ENCODE measurements at regions not wholly inside any gene's neighbourhood (a gene's known extent, or its start where the extent isn't known, plus 50 kb on each side); places are given as distances from the start of the nearest gene placed in this dataset.

- TF ChIP-seq, protein P1, sequence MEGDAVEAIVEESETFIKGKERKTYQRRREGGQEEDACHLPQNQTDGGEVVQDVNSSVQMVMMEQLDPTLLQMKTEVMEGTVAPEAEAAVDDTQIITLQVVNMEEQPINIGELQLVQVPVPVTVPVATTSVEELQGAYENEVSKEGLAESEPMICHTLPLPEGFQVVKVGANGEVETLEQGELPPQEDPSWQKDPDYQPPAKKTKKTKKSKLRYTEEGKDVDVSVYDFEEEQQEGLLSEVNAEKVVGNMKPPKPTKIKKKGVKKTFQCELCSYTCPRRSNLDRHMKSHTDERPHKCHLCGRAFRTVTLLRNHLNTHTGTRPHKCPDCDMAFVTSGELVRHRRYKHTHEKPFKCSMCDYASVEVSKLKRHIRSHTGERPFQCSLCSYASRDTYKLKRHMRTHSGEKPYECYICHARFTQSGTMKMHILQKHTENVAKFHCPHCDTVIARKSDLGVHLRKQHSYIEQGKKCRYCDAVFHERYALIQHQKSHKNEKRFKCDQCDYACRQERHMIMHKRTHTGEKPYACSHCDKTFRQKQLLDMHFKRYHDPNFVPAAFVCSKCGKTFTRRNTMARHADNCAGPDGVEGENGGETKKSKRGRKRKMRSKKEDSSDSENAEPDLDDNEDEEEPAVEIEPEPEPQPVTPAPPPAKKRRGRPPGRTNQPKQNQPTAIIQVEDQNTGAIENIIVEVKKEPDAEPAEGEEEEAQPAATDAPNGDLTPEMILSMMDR (IDR thresholded peaks at IDR 0.05): no peak
- no peak for TF ChIP-seq ZFX (IDR thresholded peaks at IDR 0.05; ENCODE audit: borderline replicate concordance)
These were observed 97.0 kb upstream of the MOCS2 start for GRCh38 chr5:53206562-53206961.
